ENCODE measurements at regions not wholly inside any gene's neighbourhood (a gene's known extent, or its start where the extent isn't known, plus 50 kb on each side); places are given as distances from the start of the nearest gene placed in this dataset.

DNA sequence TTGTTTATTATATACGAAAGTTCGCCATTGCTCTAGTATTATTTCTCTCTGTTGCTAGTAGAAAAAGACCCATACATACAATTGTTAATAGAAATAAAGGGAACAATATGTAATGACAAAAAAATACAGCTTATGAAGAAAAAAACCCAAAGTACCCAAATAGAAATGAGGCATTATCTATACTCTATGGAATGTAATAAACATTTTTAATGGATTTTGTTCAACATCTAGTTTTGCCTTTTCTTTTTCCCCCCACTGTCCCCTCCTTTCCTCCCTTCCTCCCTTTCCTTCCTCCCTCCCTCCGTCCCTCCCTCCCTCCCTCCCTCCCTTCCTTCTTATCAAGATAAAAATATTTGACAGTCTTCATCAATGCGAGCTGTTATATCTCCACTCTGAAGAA lies 81.5 kb upstream of the NEK7 start (continued):
- no peak for TF ChIP-seq EP300 (conservative IDR thresholded peaks at IDR 0.05; ENCODE audit: poor library complexity, severe bottlenecking)
- no peak for TF ChIP-seq MXI1 (conservative IDR thresholded peaks at IDR 0.05; ENCODE audit: poor library complexity, severe bottlenecking)

GRCh38 chr1:198079432-198079951 lies 77.3 kb upstream of the NEK7 start:
- no peak overlapping the region for H3K9ac ChIP-seq (ENCODE audit: low read length)
- no peaks in the 10 kb centered on the region for H3K79me2 ChIP-seq (replicated peaks; ENCODE audit: insufficient read depth, low read length)
- H3K9me2 ChIP-seq (ENCODE audit: insufficient read depth, low read length), result no peaks in the 10 kb centered on the region
- no peaks in the 10 kb centered on the region for H3F3A ChIP-seq (ENCODE audit: insufficient read depth, low read length, poor library complexity, severe bottlenecking)
- no peaks in the 10 kb centered on the region for H3K36me3 ChIP-seq (ENCODE audit: insufficient read depth, low read length)
- H3K27ac ChIP-seq (ENCODE audit: low read length), result no peak overlapping the region
- H3K4me3 ChIP-seq (ENCODE audit: low read length), result no peak overlapping the region
- H4K20me1 ChIP-seq (ENCODE audit: insufficient read depth), result no peaks in the 10 kb centered on the region
- H3K9me3 ChIP-seq (ENCODE audit: low read length), result no peaks in the 10 kb centered on the region
- H3K4me2 ChIP-seq (ENCODE audit: low read length), result no peak overlapping the region
- no peak overlapping the region for H2AFZ ChIP-seq (ENCODE audit: low read depth, low read length)
- TF ChIP-seq, protein P1, sequence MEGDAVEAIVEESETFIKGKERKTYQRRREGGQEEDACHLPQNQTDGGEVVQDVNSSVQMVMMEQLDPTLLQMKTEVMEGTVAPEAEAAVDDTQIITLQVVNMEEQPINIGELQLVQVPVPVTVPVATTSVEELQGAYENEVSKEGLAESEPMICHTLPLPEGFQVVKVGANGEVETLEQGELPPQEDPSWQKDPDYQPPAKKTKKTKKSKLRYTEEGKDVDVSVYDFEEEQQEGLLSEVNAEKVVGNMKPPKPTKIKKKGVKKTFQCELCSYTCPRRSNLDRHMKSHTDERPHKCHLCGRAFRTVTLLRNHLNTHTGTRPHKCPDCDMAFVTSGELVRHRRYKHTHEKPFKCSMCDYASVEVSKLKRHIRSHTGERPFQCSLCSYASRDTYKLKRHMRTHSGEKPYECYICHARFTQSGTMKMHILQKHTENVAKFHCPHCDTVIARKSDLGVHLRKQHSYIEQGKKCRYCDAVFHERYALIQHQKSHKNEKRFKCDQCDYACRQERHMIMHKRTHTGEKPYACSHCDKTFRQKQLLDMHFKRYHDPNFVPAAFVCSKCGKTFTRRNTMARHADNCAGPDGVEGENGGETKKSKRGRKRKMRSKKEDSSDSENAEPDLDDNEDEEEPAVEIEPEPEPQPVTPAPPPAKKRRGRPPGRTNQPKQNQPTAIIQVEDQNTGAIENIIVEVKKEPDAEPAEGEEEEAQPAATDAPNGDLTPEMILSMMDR (IDR thresholded peaks at IDR 0.05; ENCODE audit: poor library complexity, severe bottlenecking), result no peak
- TF ChIP-seq POLR2AphosphoS5 (IDR thresholded peaks at IDR 0.05) (no peak), RAD21 (conservative IDR thresholded peaks at IDR 0.05) (no peak), EZH2 (IDR thresholded peaks at IDR 0.05; ENCODE audit: borderline replicate concordance, insufficient read depth, low read length, poor library complexity, severe bottlenecking) (no peak), TAF1 (IDR thresholded peaks at IDR 0.05; ENCODE audit: low read depth) (no peak), SMC3 (conservative IDR thresholded peaks at IDR 0.05; ENCODE audit: poor library complexity) (no peak), EP300 (conservative IDR thresholded peaks at IDR 0.05; ENCODE audit: poor library complexity, severe bottlenecking) (no peak), MXI1 (conservative IDR thresholded peaks at IDR 0.05; ENCODE audit: poor library complexity, severe bottlenecking) (no peak)
- TF ChIP-seq, protein P2, sequence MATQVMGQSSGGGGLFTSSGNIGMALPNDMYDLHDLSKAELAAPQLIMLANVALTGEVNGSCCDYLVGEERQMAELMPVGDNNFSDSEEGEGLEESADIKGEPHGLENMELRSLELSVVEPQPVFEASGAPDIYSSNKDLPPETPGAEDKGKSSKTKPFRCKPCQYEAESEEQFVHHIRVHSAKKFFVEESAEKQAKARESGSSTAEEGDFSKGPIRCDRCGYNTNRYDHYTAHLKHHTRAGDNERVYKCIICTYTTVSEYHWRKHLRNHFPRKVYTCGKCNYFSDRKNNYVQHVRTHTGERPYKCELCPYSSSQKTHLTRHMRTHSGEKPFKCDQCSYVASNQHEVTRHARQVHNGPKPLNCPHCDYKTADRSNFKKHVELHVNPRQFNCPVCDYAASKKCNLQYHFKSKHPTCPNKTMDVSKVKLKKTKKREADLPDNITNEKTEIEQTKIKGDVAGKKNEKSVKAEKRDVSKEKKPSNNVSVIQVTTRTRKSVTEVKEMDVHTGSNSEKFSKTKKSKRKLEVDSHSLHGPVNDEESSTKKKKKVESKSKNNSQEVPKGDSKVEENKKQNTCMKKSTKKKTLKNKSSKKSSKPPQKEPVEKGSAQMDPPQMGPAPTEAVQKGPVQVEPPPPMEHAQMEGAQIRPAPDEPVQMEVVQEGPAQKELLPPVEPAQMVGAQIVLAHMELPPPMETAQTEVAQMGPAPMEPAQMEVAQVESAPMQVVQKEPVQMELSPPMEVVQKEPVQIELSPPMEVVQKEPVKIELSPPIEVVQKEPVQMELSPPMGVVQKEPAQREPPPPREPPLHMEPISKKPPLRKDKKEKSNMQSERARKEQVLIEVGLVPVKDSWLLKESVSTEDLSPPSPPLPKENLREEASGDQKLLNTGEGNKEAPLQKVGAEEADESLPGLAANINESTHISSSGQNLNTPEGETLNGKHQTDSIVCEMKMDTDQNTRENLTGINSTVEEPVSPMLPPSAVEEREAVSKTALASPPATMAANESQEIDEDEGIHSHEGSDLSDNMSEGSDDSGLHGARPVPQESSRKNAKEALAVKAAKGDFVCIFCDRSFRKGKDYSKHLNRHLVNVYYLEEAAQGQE (IDR thresholded peaks at IDR 0.05; ENCODE audit: borderline replicate concordance), result no peak
- H3K27me3 ChIP-seq (ENCODE audit: insufficient read depth, low read depth, low read length), result no peaks in the 10 kb centered on the region

- Histone ChIP-seq H3K9me3 (ENCODE audit: low read length) (no peaks in the 10 kb centered on the region), H3K9me2 (ENCODE audit: insufficient read depth, low read length) (no peaks in the 10 kb centered on the region), H2AFZ (ENCODE audit: low read depth, low read length) (no peak overlapping the region), H3K9ac (ENCODE audit: low read length) (no peak overlapping the region), H3K27ac (ENCODE audit: low read length) (no peak overlapping the region), H4K20me1 (ENCODE audit: insufficient read depth) (no peaks in the 10 kb centered on the region), H3K4me3 (ENCODE audit: low read length) (no peak overlapping the region), H3F3A (ENCODE audit: insufficient read depth, low read length, poor library complexity, severe bottlenecking) (no peaks in the 10 kb centered on the region), H3K79me2 (replicated peaks; ENCODE audit: insufficient read depth, low read length) (no peaks in the 10 kb centered on the region), H3K36me3 (ENCODE audit: insufficient read depth, low read length) (no peaks in the 10 kb centered on the region), H3K27me3 (ENCODE audit: insufficient read depth, low read depth, low read length) (no peaks in the 10 kb centered on the region), H3K4me2 (ENCODE audit: low read length) (no peak overlapping the region)
- TF ChIP-seq EP300 (conservative IDR thresholded peaks at IDR 0.05; ENCODE audit: poor library complexity, severe bottlenecking) (no peak), MXI1 (conservative IDR thresholded peaks at IDR 0.05; ENCODE audit: poor library complexity, severe bottlenecking) (no peak), EZH2 (IDR thresholded peaks at IDR 0.05; ENCODE audit: borderline replicate concordance, insufficient read depth, low read length, poor library complexity, severe bottlenecking) (no peak), TAF1 (IDR thresholded peaks at IDR 0.05; ENCODE audit: low read depth) (no peak), RAD21 (conservative IDR thresholded peaks at IDR 0.05) (no peak), POLR2AphosphoS5 (IDR thresholded peaks at IDR 0.05) (no peak), SMC3 (conservative IDR thresholded peaks at IDR 0.05; ENCODE audit: poor library complexity) (no peak)
- TF ChIP-seq, protein P1 (IDR thresholded peaks at IDR 0.05; ENCODE audit: poor library complexity, severe bottlenecking), result no peak
- TF ChIP-seq, protein P2 (IDR thresholded peaks at IDR 0.05; ENCODE audit: borderline replicate concordance), result no peak
Observed at GRCh38 chr1:198082576-198082975, 74.2 kb upstream of the NEK7 start.
